HPDE6-E6E7 (cell line): ENCODE measurements at regions not wholly inside any gene's neighbourhood (a gene's known extent, or its start where the extent isn't known, plus 50 kb on each side); places are given as distances from the start of the nearest gene placed in this dataset.
"Not testable (repeated sequence)": the region's sequence is repeated elsewhere in the genome, so short reads cannot be mapped to it uniquely, and the experiment has no call there.

Experiments
- DNase-seq: peaks from one replicate; pipeline ENCODE4 v3.0.0; 2011; ENCODE audit warnings: missing footprints; ENCODE audit errors: extremely low spot score

DNA sequence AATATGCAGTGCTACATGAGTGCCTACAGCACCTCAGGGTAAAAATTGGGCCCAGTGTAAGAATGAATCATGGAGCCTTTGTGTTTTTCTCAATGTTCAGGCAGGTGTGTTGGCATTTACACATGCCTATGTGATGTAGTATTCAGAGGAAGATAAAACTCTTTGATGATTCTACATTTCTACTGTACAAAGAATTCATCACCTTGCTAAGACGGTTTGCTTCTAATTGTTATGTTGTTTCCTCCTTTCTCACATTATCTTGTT, 867.3 kb downstream of the TTLL7 start:
- DNase-seq = peak; percentile 20

DNA sequence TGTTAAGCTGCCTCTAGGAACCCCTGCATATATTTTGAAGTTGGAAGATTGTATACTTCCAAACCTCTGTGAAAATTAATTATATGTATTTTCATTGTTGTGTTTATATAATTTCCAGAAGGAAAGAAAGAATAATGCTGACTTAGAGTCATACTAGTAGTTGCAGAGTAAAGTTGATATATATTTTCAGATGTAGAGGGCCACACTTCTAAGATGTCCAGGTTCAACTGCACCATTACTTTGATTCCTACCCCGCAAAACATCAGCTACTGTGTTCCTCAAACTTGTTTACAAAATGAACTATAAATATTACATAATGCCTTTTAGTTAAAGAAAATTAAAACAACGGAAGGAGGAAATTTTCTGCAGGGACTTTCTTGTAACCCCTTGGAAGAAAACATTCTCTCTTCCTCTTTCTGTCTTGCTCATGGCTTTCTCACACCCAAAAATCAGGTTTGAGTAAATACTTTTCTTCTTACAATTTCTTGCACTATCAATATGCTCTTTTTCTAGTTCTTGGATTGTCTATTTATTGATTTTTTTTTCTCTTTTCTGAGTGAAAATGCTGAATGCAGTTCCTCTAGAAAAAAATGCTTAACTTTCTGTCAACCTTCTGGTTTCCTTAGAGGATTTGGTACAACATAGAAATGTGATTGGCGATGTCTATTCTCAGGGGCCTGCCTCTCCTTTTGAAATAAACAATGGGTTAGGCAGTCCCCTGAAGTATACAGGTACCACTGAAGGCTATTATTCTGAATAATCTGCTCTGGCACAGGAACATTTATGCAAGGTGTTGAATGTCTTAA, 867.8 kb downstream of the TTLL7 start:
- no peak for DNase-seq

DNA sequence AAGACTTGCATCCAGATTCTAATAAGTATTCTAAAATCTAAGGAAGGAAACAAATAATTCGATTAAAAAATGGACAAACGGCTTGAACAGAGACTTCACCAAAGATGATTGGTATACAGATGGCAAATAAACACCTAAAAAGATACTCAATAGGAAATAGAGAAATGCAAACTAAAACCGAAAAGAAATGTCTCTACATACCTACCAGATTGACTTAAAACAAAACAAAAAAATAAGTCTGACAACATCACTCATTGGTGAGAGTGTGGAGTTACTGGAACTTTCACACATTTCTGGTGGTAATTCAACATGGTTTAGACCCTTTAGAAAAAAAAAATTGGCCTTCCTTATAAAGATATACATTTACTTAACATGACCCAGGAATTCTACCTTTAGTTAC, 869.8 kb downstream of the TTLL7 start:
- DNase-seq = no peak

DNA sequence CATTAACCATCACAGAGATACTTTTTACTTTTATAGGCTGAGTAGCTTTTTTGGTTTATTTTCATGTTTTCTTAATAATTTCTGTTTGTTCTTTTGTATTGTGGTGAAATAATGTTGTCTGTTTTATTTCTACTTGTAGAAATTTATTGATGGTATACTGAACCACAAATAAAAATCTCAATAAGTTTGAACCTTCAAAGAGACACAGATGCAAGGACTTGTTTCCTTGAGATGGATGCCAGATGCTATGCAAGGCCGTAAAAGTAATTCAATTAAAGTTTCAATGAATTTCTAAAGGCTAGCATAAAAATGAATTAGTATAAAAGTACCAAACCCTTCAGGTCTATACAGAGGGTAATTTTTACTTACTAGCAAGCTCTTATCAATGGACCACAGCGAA, 873.5 kb downstream of the TTLL7 start:
- no peak for DNase-seq

DNA sequence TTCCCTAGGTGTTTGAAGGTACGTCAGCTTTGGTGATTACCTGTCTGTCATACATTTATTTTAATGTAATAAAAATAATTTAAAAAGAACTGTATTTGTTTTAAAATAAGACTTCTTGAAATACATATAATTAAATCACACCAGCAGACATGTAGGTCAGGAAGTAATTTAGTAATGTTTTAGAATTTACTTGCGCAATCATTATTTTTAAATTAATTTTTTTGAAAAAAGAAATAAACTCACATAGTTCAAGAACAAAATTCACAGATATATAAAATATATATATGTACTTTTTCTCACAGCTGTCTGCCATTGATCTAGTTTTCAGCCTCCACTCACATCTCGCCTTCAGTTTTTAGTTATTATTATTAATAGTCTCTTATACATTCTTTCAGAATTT, 875.9 kb downstream of the TTLL7 start:
- DNase-seq = no peak

DNA sequence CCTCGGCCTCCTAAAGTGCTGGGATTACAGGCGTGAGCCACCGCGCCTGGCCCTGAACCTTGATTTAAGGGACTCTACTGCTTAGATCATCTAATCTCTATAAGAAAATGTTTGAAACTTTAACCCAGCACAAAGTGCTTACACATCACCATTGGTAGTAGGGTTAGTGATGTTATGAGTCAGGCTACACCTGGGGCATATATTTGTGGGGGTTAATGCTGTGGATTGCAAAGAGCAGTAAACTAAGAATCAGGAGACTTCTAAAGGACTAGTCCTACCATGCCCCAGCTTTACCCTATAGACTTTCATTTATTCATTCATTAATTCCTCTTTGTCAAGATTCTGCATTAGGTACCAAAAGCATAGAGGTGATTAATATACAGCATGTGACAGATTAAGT, 880.5 kb downstream of the TTLL7 start:
- no peak for DNase-seq

DNA sequence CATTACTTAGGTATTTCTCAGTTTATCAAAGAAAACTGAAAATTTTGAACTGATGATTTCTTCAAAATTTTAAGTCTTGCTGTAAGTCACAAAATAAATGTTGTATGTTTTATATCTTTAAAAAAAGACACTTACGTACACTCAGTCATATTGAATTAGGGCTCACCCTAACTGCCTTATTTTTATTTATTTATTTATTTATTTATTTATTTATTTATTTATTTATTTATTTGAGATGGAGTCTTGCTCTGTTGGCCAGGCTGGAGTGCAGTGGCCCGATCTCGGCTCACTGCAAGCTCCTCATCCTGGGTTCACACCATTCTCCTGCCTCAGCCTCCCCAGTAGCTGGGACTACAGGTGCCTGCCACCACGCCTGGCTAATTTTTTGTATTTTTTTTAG, 881.9 kb downstream of the TTLL7 start:
- not testable (repeated sequence) for DNase-seq

DNA sequence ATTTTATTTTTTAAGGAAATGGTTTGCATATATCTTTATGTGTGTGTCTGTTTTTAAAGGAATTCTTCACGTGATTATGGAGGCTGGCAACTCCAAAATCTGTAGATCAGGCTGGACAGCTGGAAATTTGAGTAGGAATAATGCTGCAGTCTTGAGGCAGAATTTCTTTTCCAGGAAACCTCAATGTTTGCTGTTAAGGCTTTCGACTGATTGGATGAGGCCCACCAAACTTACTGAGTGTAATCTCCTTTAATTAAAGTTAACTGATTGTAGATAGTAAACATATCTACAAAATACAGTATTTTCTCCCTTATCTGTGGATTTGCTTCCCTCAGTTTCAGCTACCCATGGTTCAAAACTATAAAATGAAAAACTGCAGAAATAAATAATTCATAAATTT, 883.1 kb downstream of the TTLL7 start:
- no peak for DNase-seq

DNA sequence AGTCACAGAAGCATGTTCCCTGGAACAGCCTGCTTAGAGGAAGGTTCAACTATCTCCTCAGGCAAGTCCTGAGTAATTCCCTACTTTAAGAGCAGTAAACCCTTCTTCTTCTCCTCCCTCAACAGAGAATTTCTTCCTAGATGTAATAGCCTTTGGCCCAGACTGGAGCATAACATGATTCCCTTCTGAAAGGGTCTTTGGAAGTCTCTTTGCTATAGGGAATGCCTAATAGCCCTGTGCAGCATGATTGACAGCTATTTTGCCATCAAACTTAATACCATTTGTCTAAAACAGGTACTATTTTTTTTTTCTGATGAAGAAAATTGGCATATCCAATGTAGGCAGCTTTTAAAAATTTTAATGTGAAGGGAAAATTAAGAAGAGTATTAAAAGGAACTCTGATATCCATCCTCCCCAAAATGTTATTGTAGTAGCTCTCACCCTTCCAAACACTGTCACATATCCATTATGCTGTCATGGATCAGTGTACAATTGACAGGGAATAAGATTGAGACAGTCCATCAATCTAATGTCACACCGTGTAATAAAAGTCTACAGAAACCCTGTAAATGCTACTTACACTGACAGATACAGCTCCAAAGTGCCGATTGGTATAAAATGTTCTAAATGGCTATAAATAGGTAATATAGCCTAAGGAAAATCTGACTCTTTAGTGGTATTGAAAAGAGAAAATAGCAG, 884.6 kb downstream of the TTLL7 start:
- DNase-seq = no peak

DNA sequence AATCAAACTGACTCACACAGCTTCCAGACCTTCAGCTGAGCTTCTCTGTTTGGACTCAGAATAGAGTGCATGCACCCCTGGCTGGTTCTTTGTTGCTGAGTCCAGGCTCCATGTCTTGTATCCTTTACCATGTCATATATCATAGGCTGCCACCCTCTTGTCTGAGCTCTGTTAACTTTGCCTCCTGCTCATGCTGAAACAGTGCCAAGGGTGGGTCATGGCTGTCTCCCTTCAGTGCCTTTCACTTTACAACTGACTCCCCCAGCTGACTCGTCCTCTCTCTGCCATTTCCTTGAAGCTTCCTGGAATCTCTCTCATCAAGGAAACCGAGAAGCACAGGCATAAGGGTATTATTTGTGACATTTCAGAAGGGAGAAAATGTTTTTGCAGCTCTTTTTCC, 885.3 kb downstream of the TTLL7 start:
- DNase-seq = no peak

DNA sequence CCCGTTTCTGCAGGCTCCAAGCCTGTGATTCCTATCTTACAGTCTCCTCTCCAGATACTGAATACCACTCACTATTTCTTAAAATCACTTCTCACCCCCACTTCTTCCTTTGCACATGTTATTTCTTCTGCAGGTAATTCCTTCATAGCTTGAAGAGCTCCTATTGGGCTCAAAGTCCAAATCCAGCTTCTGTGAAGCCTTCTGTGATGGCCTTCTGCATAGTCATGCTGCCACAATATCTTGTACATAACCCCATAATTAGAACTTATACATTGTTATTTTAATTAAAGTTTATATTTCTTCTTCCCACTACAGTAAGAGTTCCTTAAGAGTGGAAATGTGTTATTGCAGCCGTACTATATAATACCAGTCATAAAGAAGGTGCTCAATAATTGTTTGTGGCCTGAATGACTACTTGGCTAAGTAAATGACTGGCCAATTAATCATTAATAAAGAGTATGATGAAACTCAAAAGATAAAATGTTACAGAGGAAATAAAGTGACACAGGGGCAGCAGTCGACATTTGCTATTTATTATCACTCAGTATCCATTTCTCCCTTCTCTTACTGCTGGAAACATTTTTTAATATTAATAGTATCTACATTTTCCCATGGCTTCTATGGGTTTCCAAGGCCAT, 886.6 kb downstream of the TTLL7 start:
- no peak for DNase-seq

DNA sequence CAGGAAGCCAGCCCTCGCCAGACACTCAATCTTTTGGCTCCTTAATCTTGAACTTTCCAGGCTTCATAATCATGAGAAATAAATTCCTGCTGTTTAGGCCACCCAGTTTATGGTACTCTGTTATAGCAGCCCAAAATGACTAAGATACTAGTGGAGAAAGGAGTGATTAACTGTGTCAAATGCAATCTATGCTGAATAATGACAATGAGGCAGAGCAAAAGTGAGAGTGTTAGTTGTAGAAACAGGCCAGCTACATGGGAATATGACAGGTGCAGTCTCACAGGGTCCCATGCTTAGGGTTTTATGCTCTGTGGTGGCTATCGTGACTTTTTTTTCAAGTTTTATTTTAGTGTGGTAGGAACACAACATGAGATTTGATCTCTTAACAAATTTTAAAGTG, 888.8 kb downstream of the TTLL7 start:
- no peak for DNase-seq

DNA sequence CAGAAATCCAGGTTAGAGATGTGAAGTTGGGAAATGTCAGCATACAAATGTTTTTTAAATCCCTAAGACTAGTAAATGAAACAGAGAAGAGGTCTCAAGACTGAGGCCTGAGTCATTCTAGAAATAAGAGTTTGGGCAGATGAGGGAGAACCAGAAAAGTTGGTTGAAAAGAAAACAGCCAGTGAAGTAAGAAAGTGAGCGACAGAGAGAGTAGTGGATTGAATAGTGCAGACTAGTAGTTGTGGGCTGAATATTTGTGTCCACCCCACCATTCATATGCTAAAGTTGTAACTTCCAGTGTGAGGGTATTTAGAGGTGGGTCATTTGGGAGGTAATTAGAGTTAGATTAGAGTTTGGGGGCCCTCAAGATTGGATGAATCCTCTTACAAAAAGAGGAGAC, 889.2 kb downstream of the TTLL7 start:
- DNase-seq = no peak

DNA sequence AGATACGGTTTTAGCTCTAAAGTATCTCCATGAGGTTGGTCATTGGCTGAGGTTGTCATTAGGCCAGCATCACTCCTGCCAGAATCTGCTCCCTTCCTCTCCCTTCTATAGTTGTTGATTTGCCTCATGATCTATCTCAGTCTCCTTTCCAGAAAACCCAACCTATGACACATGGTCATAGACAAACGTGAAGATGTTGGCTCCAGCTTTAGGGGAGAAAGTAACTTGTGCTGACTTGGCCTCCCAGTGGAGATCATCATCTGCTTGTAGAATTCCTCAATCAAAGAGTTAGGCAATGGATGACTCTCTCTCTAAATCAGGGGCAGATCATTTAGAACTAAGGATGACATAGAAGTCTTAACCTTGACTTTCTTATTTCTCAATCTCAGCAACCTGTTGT, 894.4 kb downstream of the TTLL7 start:
- DNase-seq = no peak

DNA sequence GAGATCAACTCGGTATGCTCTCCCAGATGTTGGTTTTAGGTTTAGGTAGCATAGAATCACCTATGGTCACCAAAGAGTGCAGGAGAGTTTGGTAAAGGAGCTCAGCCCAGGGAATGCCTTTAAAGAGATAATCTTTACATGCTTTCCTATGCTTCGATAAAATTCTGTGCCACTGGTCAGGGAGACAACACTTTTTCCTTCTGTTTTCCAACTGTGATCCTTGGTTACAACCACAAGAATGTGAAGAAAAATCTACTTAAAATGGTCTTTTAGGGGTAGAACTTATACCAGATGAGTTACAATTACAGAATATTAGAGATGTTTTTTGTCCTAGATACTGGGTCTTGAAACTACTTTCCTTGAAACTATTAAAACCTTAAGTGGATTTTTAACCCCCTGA, 895.6 kb downstream of the TTLL7 start:
- no peak for DNase-seq

DNA sequence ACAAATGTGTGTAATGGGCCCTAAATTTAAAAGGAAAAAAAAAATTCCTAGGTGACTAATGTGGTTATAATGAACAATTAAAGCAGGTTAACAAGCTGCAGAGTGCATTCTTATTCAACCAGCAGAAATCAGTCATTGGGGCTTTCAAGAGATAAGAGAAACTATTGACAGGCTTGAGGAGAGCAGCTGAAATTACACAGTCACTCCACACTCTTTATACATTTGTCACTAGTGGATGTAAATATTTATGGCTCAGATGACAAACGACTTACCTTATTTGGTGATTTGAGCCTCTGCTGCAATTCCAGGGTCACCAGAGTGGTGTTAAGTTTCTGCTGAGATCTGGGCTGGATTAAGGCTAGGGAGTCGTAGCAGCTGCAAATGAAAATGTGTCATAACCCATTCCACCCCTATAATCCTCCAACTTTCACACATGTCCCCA, 896.3 kb downstream of the TTLL7 start:
- no peak for DNase-seq

DNA sequence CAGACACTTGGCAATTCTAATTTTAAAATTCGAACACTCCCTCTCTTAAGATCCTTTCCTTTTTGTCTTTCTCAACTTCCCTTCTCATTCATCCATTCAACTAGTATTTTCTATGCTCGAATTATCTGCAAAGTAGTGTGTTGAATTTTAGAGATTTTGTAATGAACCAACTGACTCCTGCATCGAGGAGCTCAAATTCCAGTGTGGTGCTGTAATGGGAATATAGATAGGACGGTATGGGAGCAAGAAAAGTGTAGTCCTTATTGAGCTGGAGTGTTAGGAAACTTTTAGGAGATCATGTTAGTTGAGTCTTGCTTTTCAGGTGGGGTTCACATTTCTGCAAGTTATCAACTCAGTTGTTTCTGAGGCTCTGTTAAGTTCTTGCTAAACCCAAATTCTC, 897.5 kb downstream of the TTLL7 start:
- no peak for DNase-seq

DNA sequence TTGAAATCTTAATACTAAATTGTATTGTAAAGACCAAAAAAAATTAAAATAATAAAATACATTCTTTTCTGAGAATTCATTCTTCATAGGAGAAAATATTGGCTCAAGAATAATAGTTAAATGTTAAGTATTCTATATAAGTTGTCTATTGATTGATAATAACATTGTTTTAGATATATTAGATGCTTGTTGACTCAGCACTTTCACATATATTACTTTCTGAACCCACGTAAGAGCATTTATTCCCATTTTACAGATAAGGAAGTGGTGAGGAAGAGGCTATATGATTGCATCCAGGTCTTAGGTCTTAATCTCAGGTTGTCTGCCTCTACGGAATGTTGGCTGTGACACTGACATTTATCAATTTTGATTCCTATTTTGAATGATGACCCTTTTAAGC, 898.8 kb downstream of the TTLL7 start:
- no peak for DNase-seq

DNA sequence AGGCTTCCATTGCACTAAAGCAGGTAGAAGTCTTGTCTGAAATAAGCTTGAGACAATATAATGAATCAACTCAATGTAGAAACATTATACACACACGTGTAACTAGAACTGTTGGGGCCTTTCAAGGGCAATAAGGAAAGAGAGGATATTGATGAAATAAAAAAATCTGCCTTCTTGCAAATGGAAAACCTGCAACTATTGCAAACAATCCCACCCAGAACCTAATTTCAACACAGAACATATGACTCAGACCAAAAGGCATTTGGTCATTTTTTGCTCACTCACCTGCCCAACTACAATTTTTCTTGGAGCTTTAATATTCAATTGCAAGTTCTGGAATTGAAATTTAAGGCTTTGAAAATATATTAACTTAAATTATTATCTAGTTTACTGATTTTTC, 900.1 kb downstream of the TTLL7 start:
- no peak for DNase-seq

DNA sequence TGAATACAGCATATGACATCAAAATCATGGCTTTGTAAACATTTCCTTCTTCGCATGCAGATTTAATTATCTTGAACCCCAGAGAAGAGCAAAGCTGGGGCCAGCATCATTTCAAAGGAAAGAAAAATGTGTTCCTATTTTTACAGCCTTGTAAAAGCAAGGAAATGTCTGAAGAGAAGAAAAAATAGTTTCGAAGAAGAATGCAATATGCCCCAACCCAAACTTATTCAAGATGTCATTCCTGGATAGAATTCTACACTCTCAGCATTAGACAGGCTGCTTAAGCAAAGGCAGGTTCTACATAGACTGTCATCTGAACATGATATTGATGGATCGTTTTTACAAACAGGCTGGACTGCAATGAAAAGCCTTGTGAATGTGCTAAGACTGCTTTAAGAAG, 900.8 kb downstream of the TTLL7 start:
- DNase-seq = no peak

DNA sequence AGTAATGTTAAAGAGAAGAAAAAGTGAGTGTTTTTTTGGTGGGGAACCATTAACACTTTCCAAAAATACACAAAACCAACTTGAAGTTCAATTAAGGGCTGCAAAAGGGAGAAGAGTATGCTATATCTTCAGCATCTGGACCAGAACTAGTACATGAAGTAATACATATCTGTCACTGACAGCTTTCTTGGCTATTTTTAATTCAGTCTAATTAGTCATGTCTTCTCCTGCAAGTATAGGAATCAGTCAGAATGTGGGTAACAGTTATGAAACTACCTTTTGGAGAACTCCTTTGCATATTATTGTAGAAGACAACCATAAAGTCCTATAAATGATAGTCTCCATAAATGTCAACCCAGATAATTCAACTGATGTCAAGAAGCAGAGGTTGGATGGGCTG, 901.2 kb downstream of the TTLL7 start:
- no peak for DNase-seq

DNA sequence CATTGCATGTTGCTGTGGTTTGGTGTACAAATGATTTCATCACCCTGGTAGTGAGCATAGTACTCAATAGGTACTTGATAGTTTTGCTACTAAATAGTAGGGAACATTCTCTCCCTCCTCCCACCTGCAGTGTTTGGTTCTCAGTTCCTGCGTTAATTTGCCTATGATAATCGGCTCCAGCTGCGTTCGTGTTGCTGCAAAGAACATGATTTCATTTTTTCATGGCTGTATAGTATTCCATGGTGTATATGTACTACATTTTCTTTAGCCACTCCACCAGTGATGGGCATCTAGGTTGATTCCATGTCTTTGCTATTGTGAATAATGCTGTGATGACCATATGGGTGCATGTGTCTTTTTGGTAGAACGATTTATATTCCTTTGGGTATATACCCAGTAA, 903.4 kb downstream of the TTLL7 start:
- no peak for DNase-seq

DNA sequence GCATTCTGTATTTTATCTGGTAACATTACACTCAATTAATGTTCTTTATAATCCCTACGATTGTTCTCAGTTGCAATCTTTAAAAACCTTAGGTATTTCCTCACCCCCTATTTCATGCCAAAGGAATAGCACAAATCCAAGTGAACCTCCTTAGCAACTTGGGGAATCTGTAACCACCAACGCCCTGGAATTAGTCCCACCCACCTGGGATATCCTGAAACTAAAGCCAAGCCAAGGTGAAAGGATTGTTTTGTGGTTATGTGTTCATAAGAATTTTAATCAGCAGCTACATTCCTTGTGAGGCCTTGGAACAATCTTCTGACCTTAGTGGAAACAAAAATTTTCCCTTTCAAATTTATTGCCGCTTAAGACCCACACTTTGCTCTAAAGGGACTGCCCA, 908.7 kb downstream of the TTLL7 start:
- no peak for DNase-seq
